ENCODE measurements at regions not wholly inside any gene's neighbourhood (a gene's known extent, or its start where the extent isn't known, plus 50 kb on each side); places are given as distances from the start of the nearest gene placed in this dataset.

DNA sequence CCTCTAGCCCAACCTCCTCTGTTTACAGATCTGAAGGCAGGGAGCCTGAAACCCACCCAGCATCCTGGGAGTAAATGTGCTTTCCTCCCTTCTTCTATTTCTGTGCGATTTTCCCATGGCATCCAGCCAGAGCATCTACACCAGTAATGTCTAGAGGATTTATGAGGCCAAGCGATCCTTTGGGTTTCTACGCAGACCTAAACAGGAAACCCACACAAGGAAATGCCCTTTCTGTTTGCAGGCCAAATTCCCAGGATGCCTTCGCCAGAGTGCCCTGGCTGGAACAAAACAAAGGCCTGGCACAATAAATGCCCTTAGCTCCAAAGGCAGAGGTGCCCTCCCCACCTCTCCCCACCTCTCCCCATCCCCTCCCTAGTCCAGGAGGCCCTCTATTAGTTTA lies 110.5 kb upstream of the CDC42BPA start:
- no peaks in the 10 kb centered on the region for H3F3A ChIP-seq (ENCODE audit: insufficient read depth, low read length, poor library complexity, severe bottlenecking)
- no peaks in the 10 kb centered on the region for H3K36me3 ChIP-seq (ENCODE audit: insufficient read depth, low read length)
- H3K79me2 ChIP-seq (replicated peaks; ENCODE audit: insufficient read depth, low read length) = no peaks in the 10 kb centered on the region
- H3K9me2 ChIP-seq (ENCODE audit: insufficient read depth, low read length) = no peaks in the 10 kb centered on the region
- no peak overlapping the region for H3K27ac ChIP-seq (ENCODE audit: low read length)
- H3K4me2 ChIP-seq (ENCODE audit: low read length) = no peak overlapping the region
- H3K9me3 ChIP-seq (ENCODE audit: low read length) = no peaks in the 10 kb centered on the region
- TF ChIP-seq, protein P1, sequence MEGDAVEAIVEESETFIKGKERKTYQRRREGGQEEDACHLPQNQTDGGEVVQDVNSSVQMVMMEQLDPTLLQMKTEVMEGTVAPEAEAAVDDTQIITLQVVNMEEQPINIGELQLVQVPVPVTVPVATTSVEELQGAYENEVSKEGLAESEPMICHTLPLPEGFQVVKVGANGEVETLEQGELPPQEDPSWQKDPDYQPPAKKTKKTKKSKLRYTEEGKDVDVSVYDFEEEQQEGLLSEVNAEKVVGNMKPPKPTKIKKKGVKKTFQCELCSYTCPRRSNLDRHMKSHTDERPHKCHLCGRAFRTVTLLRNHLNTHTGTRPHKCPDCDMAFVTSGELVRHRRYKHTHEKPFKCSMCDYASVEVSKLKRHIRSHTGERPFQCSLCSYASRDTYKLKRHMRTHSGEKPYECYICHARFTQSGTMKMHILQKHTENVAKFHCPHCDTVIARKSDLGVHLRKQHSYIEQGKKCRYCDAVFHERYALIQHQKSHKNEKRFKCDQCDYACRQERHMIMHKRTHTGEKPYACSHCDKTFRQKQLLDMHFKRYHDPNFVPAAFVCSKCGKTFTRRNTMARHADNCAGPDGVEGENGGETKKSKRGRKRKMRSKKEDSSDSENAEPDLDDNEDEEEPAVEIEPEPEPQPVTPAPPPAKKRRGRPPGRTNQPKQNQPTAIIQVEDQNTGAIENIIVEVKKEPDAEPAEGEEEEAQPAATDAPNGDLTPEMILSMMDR (IDR thresholded peaks at IDR 0.05; ENCODE audit: poor library complexity, severe bottlenecking) = no peak
- TF ChIP-seq EP300 (conservative IDR thresholded peaks at IDR 0.05; ENCODE audit: poor library complexity, severe bottlenecking) = no peak
- TF ChIP-seq MXI1 (conservative IDR thresholded peaks at IDR 0.05; ENCODE audit: poor library complexity, severe bottlenecking) = no peak
- TF ChIP-seq EZH2 (IDR thresholded peaks at IDR 0.05; ENCODE audit: borderline replicate concordance, insufficient read depth, low read length, poor library complexity, severe bottlenecking) = no peak
- no peak for TF ChIP-seq SMC3 (conservative IDR thresholded peaks at IDR 0.05; ENCODE audit: poor library complexity)
- no peak for TF ChIP-seq RAD21 (conservative IDR thresholded peaks at IDR 0.05)
- TF ChIP-seq, protein P2, sequence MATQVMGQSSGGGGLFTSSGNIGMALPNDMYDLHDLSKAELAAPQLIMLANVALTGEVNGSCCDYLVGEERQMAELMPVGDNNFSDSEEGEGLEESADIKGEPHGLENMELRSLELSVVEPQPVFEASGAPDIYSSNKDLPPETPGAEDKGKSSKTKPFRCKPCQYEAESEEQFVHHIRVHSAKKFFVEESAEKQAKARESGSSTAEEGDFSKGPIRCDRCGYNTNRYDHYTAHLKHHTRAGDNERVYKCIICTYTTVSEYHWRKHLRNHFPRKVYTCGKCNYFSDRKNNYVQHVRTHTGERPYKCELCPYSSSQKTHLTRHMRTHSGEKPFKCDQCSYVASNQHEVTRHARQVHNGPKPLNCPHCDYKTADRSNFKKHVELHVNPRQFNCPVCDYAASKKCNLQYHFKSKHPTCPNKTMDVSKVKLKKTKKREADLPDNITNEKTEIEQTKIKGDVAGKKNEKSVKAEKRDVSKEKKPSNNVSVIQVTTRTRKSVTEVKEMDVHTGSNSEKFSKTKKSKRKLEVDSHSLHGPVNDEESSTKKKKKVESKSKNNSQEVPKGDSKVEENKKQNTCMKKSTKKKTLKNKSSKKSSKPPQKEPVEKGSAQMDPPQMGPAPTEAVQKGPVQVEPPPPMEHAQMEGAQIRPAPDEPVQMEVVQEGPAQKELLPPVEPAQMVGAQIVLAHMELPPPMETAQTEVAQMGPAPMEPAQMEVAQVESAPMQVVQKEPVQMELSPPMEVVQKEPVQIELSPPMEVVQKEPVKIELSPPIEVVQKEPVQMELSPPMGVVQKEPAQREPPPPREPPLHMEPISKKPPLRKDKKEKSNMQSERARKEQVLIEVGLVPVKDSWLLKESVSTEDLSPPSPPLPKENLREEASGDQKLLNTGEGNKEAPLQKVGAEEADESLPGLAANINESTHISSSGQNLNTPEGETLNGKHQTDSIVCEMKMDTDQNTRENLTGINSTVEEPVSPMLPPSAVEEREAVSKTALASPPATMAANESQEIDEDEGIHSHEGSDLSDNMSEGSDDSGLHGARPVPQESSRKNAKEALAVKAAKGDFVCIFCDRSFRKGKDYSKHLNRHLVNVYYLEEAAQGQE (IDR thresholded peaks at IDR 0.05; ENCODE audit: borderline replicate concordance) = no peak
- no peak for TF ChIP-seq TAF1 (IDR thresholded peaks at IDR 0.05; ENCODE audit: low read depth)
- TF ChIP-seq POLR2AphosphoS5 (IDR thresholded peaks at IDR 0.05) = no peak
- no peak overlapping the region for H3K9ac ChIP-seq (ENCODE audit: low read length)
- no peaks in the 10 kb centered on the region for H4K20me1 ChIP-seq (ENCODE audit: insufficient read depth)
- no peak overlapping the region for H2AFZ ChIP-seq (ENCODE audit: low read depth, low read length)
- H3K4me3 ChIP-seq (ENCODE audit: low read length) = no peak overlapping the region
- no peaks in the 10 kb centered on the region for H3K27me3 ChIP-seq (ENCODE audit: insufficient read depth, low read depth, low read length)

DNA sequence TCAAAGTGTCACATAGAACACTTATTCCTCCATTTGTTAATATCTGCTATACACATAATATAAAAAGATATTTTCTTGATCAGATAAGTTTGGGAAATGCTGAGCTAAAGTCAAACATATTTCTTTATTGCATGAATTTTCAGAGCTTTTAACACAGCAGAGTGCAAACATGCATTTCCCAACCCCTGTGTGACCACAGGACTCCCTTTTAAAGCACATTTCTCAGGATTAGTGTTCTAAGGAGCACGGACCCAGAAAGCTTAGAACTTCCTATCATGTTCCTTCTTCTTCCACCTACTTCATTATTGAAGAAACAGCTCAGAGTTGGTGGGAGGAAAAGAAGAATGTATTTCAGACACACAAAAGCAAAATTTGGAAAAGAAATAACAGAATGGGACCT lies 109.1 kb upstream of the CDC42BPA start:
- Histone ChIP-seq H3K79me2 (replicated peaks; ENCODE audit: insufficient read depth, low read length) (no peaks in the 10 kb centered on the region), H4K20me1 (ENCODE audit: insufficient read depth) (no peaks in the 10 kb centered on the region), H3K9ac (ENCODE audit: low read length) (no peak overlapping the region), H3K4me3 (ENCODE audit: low read length) (no peak overlapping the region), H3K27me3 (ENCODE audit: insufficient read depth, low read depth, low read length) (no peaks in the 10 kb centered on the region), H3K9me2 (ENCODE audit: insufficient read depth, low read length) (no peaks in the 10 kb centered on the region), H3K27ac (ENCODE audit: low read length) (no peak overlapping the region), H3K4me2 (ENCODE audit: low read length) (no peak overlapping the region), H3F3A (ENCODE audit: insufficient read depth, low read length, poor library complexity, severe bottlenecking) (no peaks in the 10 kb centered on the region), H3K36me3 (ENCODE audit: insufficient read depth, low read length) (no peaks in the 10 kb centered on the region), H2AFZ (ENCODE audit: low read depth, low read length) (no peak overlapping the region), H3K9me3 (ENCODE audit: low read length) (no peaks in the 10 kb centered on the region)
- TF ChIP-seq EP300 (conservative IDR thresholded peaks at IDR 0.05; ENCODE audit: poor library complexity, severe bottlenecking) = no peak
- no peak for TF ChIP-seq EZH2 (IDR thresholded peaks at IDR 0.05; ENCODE audit: borderline replicate concordance, insufficient read depth, low read length, poor library complexity, severe bottlenecking)
- TF ChIP-seq SMC3 (conservative IDR thresholded peaks at IDR 0.05; ENCODE audit: poor library complexity) = no peak
- no peak for TF ChIP-seq TAF1 (IDR thresholded peaks at IDR 0.05; ENCODE audit: low read depth)
- no peak for TF ChIP-seq POLR2AphosphoS5 (IDR thresholded peaks at IDR 0.05)
- TF ChIP-seq, protein P1 (IDR thresholded peaks at IDR 0.05; ENCODE audit: poor library complexity, severe bottlenecking) = no peak
- no peak for TF ChIP-seq MXI1 (conservative IDR thresholded peaks at IDR 0.05; ENCODE audit: poor library complexity, severe bottlenecking)
- TF ChIP-seq RAD21 (conservative IDR thresholded peaks at IDR 0.05) = no peak
- TF ChIP-seq, protein P2 (IDR thresholded peaks at IDR 0.05; ENCODE audit: borderline replicate concordance) = no peak

Measured in neural cell (in vitro differentiated cells).